Islet of Langerhans (tissue), 1 donor: ENCODE measurements at regions not wholly inside any gene's neighbourhood (a gene's known extent, or its start where the extent isn't known, plus 50 kb on each side); places are given as distances from the start of the nearest gene placed in this dataset.

ENCODE experiments used
- FAIRE-seq: peaks from one replicate; lab custom pipeline; 2011; peaks lifted over from hg19 to GRCh38; lab: Jason Lieb, UNC

- FAIRE-seq, result no peak
These were observed 61.5 kb upstream of the AMOT start for GRCh38 chrX:112901869-112902725.

GRCh38 chrX:112896051-112896450, 55.4 kb upstream of the AMOT start:
- no peak for FAIRE-seq
